GM23338 (cell line): ENCODE measurements at regions not wholly inside any gene's neighbourhood (a gene's known extent, or its start where the extent isn't known, plus 50 kb on each side); places are given as distances from the start of the nearest gene placed in this dataset.

Source experiments
- ATAC-seq: fragments of 200-7000 bp; cut with Tn5 transposase; 3 replicates; pipeline ENCODE4 v1.9.1; 2020
- DNase-seq: peaks from one replicate; pipeline ENCODE4 v3.0.0-alpha.2; 2015; ENCODE audit warnings: low spot score
- H2AFZ ChIP-seq: fragments of 200-600 bp; sonication (generic); 2 replicates; pipeline ENCODE4 v1.8.0; 2016; ENCODE audit warnings: antibody characterized with exemption, mild to moderate bottlenecking, moderate library complexity
- H3F3A ChIP-seq: fragments of 200-600 bp; sonication (generic); replicated peaks from 2 replicates; pipeline ENCODE4 v1.8.0; 2017; ENCODE audit warnings: antibody characterized with exemption, mixed run types, low read depth
- H3K27ac ChIP-seq: fragments of 200-600 bp; sonication (generic); 2 replicates; pipeline ENCODE4 v1.6.1; 2016; ENCODE audit warnings: low read depth
- H3K27me3 ChIP-seq: fragments of 200-600 bp; sonication (generic); 2 replicates; pipeline ENCODE4 v1.8.0; 2016; ENCODE audit warnings: mild to moderate bottlenecking, mixed run types, moderate library complexity; ENCODE audit not compliant: insufficient read depth
- H3K36me3 ChIP-seq: fragments of 200-600 bp; sonication (generic); 2 replicates; pipeline ENCODE4 v1.8.0; 2016; ENCODE audit warnings: mild to moderate bottlenecking; ENCODE audit not compliant: insufficient read depth
- H3K4me1 ChIP-seq: fragments of 200-600 bp; sonication (generic); 2 replicates; pipeline ENCODE4 v1.8.0; 2016; ENCODE audit warnings: mild to moderate bottlenecking, moderate library complexity; ENCODE audit not compliant: insufficient read depth
- H3K4me2 ChIP-seq: fragments of 200-600 bp; sonication (generic); 2 replicates; pipeline ENCODE4 v1.7.1; 2017; ENCODE audit warnings: mixed run types
- H3K4me3 ChIP-seq: fragments of 200-600 bp; sonication (generic); 2 replicates; pipeline ENCODE4 v1.6.1; 2016; ENCODE audit warnings: mixed run types
- H3K79me2 ChIP-seq: fragments of 200-600 bp; sonication (generic); replicated peaks from 2 replicates; pipeline ENCODE4 v1.8.0; 2017; ENCODE audit warnings: mild to moderate bottlenecking; ENCODE audit not compliant: insufficient read depth
- H3K9me2 ChIP-seq: fragments of 200-600 bp; sonication (generic); 2 replicates; pipeline ENCODE4 v1.8.0; 2017; ENCODE audit not compliant: insufficient read depth
- H4K20me1 ChIP-seq: fragments of 200-600 bp; sonication (generic); replicated peaks from 2 replicates; pipeline ENCODE4 v1.8.0; 2017; ENCODE audit warnings: mild to moderate bottlenecking; ENCODE audit not compliant: insufficient read depth
- H3K27ac Mint-ChIP-seq: 2 replicates; pipeline ENCODE4 v1.8.0; 2020; ENCODE audit warnings: inconsistent platforms, mild to moderate bottlenecking, moderate library complexity, mixed read lengths
- H3K27me3 Mint-ChIP-seq: 3 replicates; pipeline ENCODE4 v1.8.0; 2022; ENCODE audit warnings: low read depth, mild to moderate bottlenecking, moderate library complexity, mixed read lengths, inconsistent platforms; ENCODE audit not compliant: insufficient read depth, poor library complexity
- H3K36me3 Mint-ChIP-seq: 3 replicates; pipeline ENCODE4 v1.8.0; 2021; ENCODE audit warnings: low read depth, mild to moderate bottlenecking, inconsistent platforms, moderate library complexity, mixed read lengths
- H3K4me1 Mint-ChIP-seq: 3 replicates; pipeline ENCODE4 v1.8.0; 2020; ENCODE audit warnings: mild to moderate bottlenecking, inconsistent platforms, mixed read lengths
- H3K4me3 Mint-ChIP-seq: 3 replicates; pipeline ENCODE4 v1.8.0; 2021; ENCODE audit warnings: moderate library complexity, mild to moderate bottlenecking, inconsistent platforms, mixed read lengths
- H3K9me3 Mint-ChIP-seq: 3 replicates; pipeline ENCODE4 v1.8.0; 2020; ENCODE audit warnings: moderate library complexity, mild to moderate bottlenecking, inconsistent platforms, mixed read lengths
- CTCF ChIP-seq, 2 experiments: fragments of 200-600 bp in 1 of 2; sonication (generic) in 1 of 2; conservative IDR thresholded peaks; 2 replicates each; pipeline versions ENCODE4 v1.5.1 to v1.6.1; 2016 to 2017; ENCODE audit warnings: antibody characterized with exemption in 2 of 2, low read depth in 2 of 2, mild to moderate bottlenecking in 2 of 2, moderate library complexity in 1 of 2
- ETS1 ChIP-seq: IDR thresholded peaks from 2 replicates; pipeline ENCODE4 v1.6.1; 2016; ENCODE audit warnings: antibody characterized with exemption
- EZH2 ChIP-seq: fragments of 200-600 bp; sonication (generic); IDR thresholded peaks from one replicate; pipeline ENCODE4 v1.8.0; 2017; ENCODE audit warnings: antibody characterized with exemption, mild to moderate bottlenecking, low read depth; ENCODE audit not compliant: unreplicated experiment
- POLR2AphosphoS5 ChIP-seq: IDR thresholded peaks from 2 replicates; pipeline ENCODE4 v1.6.1; 2016; ENCODE audit warnings: antibody characterized with exemption, low read depth
- REST ChIP-seq: IDR thresholded peaks from one replicate; pipeline ENCODE4 v1.6.1; 2018; ENCODE audit warnings: antibody characterized with exemption; ENCODE audit not compliant: unreplicated experiment
- STAT1 ChIP-seq: IDR thresholded peaks from one replicate; pipeline ENCODE4 v1.6.1; 2016; ENCODE audit warnings: antibody characterized with exemption; ENCODE audit not compliant: unreplicated experiment
- ZNF114 ChIP-seq: fragments of 250-450 bp; sonication (Bioruptor Pico); IDR thresholded peaks from 2 replicates; pipeline ENCODE4 v1.5.0; 2020; ENCODE audit warnings: mild to moderate bottlenecking, moderate library complexity
- ZNF462 ChIP-seq: fragments of 250-450 bp; sonication (Bioruptor Pico); IDR thresholded peaks from 2 replicates; pipeline ENCODE4 v1.5.0; 2020; ENCODE audit warnings: mild to moderate bottlenecking, moderate library complexity

- peaks cover 13% of the 10 kb centered on the region; the same call in 1 of the 2 replicates for H3K4me1 ChIP-seq
- Mint-ChIP-seq H3K27me3 (peaks cover 2% of the 10 kb centered on the region), H3K9me3 (no peaks in the 10 kb centered on the region), H3K27ac (peak overlapping the region; percentile 71), H3K36me3 (no peaks in the 10 kb centered on the region), H3K4me1 (peaks cover 22% of the 10 kb centered on the region), H3K4me3 (no peak overlapping the region)
- peak; percentile 24 for DNase-seq
- H3K4me3 ChIP-seq = no peak overlapping the region
- H4K20me1 ChIP-seq = no peaks in the 10 kb centered on the region
- TF ChIP-seq EZH2 = no peak
- no peak for TF ChIP-seq ETS1
- no peaks in the 10 kb centered on the region for H3F3A ChIP-seq
- H3K36me3 ChIP-seq = no peaks in the 10 kb centered on the region
- no peaks in the 10 kb centered on the region for H3K9me2 ChIP-seq
- no peaks in the 10 kb centered on the region for H3K27me3 ChIP-seq
- H3K4me2 ChIP-seq = no peak overlapping the region
- ATAC-seq = no peak
- peak overlapping the region; percentile 74; the same call in 1 of the 2 replicates for H2AFZ ChIP-seq
- no peaks in the 10 kb centered on the region for H3K79me2 ChIP-seq
- 0 out of 2 replicates have a peak overlapping the region, but pooled peaks have one; percentile 50 for H3K27ac ChIP-seq
Observed at GRCh38 chr2:164388511-164388910, 232.8 kb downstream of the GRB14 start.

GRCh38 chr2:164386231-164386630 is 235.1 kb downstream of the GRB14 start:
- no peaks in the 10 kb centered on the region for H3K27me3 ChIP-seq
- H3K27me3 Mint-ChIP-seq = no peaks in the 10 kb centered on the region
- no peaks in the 10 kb centered on the region for H3K9me2 ChIP-seq
- H3K36me3 ChIP-seq = no peaks in the 10 kb centered on the region
- ATAC-seq = no peak
- no peak overlapping the region for H3K27ac ChIP-seq
- H3K4me3 Mint-ChIP-seq = no peak overlapping the region
- peak overlapping the region; percentile 53; the same call in 1 of the 2 replicates for H2AFZ ChIP-seq
- peaks cover 13% of the 10 kb centered on the region; the same call in 1 of the 2 replicates for H3K4me1 ChIP-seq
- H3K4me2 ChIP-seq = no peak overlapping the region
- no peaks in the 10 kb centered on the region for H3F3A ChIP-seq
- peaks cover 22% of the 10 kb centered on the region for H3K4me1 Mint-ChIP-seq
- no peaks in the 10 kb centered on the region for H3K79me2 ChIP-seq
- no peak overlapping the region for H3K27ac Mint-ChIP-seq
- no peaks in the 10 kb centered on the region for H4K20me1 ChIP-seq
- no peaks in the 10 kb centered on the region for H3K36me3 Mint-ChIP-seq
- no peaks in the 10 kb centered on the region for H3K9me3 Mint-ChIP-seq
- no peak for DNase-seq
- H3K4me3 ChIP-seq = no peak overlapping the region
- TF ChIP-seq REST = no peak
- TF ChIP-seq ZNF114 = no peak
- TF ChIP-seq POLR2AphosphoS5 = no peak
- no peak for TF ChIP-seq STAT1
- TF ChIP-seq ZNF462 (CRISPR knock-in tag) = no peak
- no peak for TF ChIP-seq CTCF (conservative IDR thresholded peaks at IDR 0.05; ENCODE audit: low read depth in 2 of 2)
